ENCODE measurements at regions not wholly inside any gene's neighbourhood (a gene's known extent, or its start where the extent isn't known, plus 50 kb on each side); places are given as distances from the start of the nearest gene placed in this dataset.
"Not testable (repeated sequence)": the region's sequence is repeated elsewhere in the genome, so short reads cannot be mapped to it uniquely, and the experiment has no call there.

DNA sequence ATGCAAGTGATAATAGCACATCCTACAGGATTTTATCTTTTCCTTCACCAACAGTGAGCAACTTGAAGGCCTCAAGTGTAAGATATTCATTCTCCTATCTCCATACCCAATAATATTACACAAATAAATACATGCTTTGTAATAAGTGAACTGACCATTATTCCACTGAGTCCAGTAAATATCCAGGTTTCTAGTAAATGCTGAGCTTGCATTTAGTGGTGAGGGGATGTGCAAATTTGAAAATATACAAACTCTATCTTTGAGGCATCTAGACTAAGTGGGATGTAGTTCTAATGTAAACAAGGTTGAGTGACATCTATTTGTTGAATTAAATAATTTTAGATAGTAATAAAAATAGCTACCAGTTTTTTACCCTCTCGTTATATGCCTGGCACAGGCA lies 587.6 kb upstream of the IL12A start:
- DNase-seq = no peak

- DNase-seq = not testable (repeated sequence)
These were observed 578.9 kb upstream of the IL12A start for GRCh38 chr3:159409711-159410110.

GRCh38 chr3:159413319-159413718 lies 575.3 kb upstream of the IL12A start:
- DNase-seq = no peak

DNA sequence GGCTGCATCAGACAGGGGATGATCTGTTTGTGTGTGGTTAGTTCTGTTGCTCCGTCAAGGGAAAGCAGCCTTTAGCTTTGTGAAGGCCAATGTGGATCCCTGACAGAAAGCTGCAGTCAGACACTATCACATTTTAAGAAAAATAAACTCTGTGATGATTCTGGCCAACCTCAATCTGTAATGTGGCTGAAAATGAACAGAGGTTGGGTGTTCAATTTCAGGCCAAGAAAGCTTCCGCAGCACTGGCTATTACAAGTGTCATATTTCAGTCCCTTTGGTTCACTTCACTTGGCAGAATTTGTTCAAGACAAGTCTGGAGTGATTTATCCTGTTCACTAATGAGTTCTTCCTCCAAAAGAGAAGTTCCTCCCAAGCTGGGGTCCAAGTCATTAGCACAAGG lies 571.8 kb upstream of the IL12A start:
- no peak for DNase-seq

GRCh38 chr3:159417761-159418160 lies 570.9 kb upstream of the IL12A start:
- no peak for DNase-seq

GRCh38 chr3:159418571-159419526 lies 569.8 kb upstream of the IL12A start:
- no peak for DNase-seq

DNA sequence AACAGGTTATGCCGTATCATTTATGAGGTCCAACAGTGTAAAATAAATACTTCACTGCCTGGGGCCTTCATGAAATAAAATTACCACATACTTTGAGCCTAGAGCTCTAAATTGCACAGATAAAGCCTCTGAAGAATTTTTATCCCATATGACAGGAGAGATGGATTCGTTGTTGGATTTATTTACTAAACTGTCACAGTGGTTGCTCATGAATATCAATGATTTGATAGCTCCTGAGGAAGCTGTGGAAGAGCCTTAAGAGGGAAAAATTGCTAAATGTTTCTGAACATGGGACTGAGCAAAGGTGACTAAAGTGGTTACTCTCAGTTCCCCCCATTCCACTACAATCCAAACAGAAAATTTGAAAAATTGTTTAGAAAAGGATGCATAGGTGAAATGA lies 558.9 kb upstream of the IL12A start:
- no peak for DNase-seq

DNA sequence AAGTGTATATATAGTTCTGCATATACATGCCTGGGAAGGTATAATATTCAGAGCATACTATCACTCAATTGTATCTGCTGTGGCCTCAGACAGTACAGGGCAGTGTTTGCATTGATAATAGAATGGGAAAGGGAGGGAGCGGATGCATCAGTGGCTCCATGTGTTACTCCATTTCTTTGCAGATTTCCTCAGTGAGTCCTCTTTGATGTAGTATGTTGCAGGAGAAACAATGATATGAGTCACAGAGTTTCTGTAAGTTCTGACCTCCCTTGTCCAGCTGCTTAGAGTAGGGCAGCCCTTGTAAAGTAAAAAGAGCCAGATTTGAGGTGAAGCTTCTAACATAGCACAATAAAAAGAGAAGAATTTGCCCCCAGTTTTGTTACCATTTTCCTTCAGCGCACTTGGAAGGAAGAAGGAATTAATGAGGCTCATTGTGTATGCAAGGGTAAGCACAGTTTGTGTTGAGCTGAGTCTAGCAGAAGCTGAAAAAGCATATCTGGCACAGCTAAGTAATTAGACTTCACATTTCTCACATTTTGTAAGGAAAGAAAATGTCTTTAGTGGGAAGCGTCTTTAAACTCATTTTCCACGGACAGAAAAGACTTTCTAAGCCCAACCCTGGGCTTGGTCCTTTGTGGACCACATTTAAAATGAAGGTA lies 555.8 kb upstream of the IL12A start:
- DNase-seq = no peak

- DNase-seq = no peak
These were observed 549.3 kb upstream of the IL12A start for GRCh38 chr3:159439346-159439745.

- DNase-seq = no peak
These were observed 547.4 kb upstream of the IL12A start for GRCh38 chr3:159441279-159441678.

- DNase-seq = no peak
These were observed 545.4 kb upstream of the IL12A start for GRCh38 chr3:159443266-159443665.

DNA sequence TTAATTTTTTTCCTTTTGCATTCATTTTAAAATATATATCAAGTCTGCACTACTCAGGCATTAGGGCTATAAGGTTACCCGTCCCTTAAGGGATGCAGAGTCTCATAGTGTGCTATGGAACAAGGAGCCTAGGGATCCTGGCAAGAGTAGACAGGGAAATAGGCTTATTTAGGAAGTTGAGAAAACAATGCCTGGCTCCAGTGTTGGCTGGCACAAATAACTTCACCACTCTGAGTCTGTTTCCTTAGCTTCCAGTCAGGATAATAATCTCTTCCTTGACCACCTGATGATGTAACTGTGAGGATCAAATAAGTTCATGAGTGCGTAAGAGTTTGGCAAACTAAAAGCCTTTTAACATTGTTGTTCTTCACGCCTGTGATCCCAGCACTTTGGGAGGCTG lies 540.8 kb upstream of the IL12A start:
- DNase-seq = no peak

GRCh38 chr3:159448902-159449301 lies 539.7 kb upstream of the IL12A start:
- no peak for DNase-seq

- DNase-seq = no peak
These were observed 537.6 kb upstream of the IL12A start for GRCh38 chr3:159451067-159451466.

DNA sequence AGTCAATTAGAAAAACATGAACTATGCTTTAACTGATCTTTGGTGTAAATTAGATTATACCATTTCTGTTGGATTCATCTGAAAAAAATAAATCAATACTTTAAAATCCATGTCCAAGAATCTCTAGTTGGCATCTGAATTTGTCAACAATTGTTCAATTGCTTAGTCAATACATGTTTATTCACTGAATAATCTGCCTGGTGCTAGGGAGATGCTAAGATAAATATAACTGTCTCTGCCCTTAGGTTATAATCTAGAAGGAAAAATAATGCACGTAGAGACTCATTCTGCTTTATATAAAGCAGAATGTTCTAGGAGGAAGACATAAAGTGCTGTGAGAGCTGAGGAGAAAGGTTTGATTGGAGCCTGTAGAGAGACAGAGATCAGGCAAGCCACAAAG lies 537.2 kb upstream of the IL12A start:
- DNase-seq = no peak

GRCh38 chr3:159453036-159453435 lies 535.6 kb upstream of the IL12A start:
- DNase-seq = no peak

DNA sequence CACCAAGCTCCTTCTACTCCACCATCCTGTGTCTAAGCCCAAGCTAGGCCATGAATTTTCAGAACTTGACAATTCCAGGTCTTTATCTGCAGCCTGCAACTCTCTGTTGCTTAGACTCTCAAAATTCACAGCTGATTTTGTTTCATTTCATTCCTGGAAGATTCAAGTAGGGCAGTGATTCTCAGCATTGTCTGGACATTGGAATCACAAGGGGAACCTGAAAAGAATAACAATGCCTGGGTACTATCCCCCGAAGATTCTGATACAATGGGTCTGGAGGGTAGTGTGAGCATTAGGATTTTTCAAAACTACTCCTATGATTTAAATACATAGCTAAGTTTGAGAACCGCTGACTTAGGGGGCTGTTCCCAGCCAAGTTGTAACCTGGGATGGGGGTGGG lies 534.7 kb upstream of the IL12A start:
- no peak for DNase-seq

DNA sequence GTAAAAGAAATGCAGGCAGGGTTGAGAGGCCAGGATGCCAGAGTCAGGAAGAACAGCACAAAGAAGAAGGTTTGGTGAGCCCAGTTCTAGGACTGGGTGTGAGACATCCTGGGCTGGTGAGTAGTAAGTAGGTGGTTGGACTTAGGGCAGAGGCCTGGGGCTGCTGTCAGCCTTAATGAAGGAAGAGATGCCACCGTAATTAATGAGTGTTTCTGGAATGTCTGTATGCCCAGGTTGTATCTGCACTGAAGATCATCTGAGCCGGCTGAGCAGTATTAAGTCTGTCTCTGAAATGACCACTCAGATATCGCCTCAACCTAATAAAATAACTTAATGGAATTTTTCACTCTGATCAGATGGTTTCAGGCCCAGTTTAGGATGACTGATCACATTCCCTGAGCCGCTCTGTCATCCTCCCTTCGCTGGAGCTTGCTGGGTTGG lies 532.9 kb upstream of the IL12A start:
- no peak for DNase-seq

DNA sequence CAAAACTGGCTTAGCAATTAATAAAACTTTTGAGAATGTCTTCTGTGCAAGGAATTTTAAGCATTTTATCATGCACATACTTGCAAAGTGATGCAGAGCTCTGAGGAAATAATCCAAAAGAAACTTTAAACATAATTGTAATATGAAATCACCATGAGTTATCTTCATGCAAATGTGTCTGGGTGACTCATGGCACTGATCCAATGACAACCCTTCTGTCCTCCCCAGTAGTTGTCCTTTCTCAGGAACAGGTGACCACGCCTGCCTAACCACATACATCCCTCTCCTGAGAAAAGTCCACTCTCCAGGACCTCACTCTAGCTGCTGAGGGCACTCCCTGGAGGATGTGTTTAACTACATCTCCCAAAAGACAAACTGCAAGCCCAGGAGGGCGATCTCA lies 530.6 kb upstream of the IL12A start:
- no peak for DNase-seq

DNA sequence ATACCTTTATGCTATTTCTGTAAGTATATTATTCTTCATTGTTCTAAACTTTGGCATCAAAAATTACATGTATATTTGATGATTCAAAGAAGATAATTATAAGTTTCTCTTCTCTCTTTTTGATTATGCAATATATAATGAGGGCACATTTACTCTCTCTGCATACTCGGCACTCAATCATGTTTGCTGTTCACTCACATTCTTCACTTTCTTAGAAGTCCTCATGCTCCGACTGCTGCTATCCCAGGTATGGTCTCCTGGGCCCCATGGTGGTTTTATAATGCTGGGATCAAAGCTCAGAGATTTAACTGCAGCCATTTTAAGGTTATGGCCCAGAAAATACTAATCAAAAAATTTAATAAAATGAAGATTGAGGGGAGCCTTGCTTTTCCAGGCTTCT lies 529.7 kb upstream of the IL12A start:
- DNase-seq = no peak

DNA sequence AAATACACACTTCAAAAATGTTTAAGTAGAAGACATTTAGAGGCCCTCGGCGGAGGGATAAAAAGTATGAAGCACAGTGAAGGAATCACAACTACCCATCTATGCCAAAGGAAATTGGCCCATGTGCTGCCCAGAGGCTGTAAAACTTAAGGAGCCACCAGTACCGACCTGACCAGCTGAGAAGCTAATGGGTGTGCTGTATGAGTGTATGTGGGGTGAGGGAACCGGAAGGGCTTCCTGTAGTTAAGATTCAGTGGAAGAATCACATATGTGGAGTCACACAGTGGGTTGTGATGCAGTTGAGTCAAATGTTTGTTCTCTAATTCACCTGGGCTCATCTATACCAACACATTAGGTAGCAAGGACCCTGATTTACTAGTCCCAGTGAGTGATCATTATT lies 516.0 kb upstream of the IL12A start:
- DNase-seq = no peak

DNA sequence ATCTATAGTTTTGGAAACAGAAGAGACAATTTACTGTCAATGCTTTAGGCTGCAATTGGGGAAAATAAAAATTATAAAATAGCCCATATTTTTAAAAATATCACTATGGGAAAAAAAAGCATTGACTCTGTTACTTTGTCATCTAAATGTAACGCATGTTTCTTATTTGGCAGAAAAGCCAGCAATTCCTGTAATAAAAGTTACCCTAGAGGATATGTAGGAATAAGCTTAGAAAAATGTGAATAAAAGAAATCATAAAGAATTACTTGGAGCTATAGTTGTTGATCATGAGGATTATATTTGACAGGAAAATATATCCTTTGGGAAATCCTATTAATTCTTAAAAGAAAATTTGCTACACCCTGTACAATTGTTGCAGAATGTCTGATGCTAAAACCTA lies 515.4 kb upstream of the IL12A start:
- DNase-seq = no peak

GRCh38 chr3:159480046-159480445 lies 508.6 kb upstream of the IL12A start:
- no peak for DNase-seq

GRCh38 chr3:159482241-159482993 lies 506.2 kb upstream of the IL12A start:
- no peak for DNase-seq
